Choroid plexus epithelial cell (primary cell): ENCODE measurements at regions not wholly inside any gene's neighbourhood (a gene's known extent, or its start where the extent isn't known, plus 50 kb on each side); places are given as distances from the start of the nearest gene placed in this dataset.

ENCODE experiments used
- DNase-seq: peaks from one replicate; pipeline ENCODE4 v3.0.0-alpha.2; 2010; ENCODE audit warnings: low read depth
- H3K4me3 ChIP-seq: 2 replicates; pipeline ENCODE4 v1.5.1; 2011; ENCODE audit warnings: low read depth, mild to moderate bottlenecking, control low read depth, low read length, moderate library complexity
- TF ChIP-seq, protein P1 (sequence below): conservative IDR thresholded peaks from 2 replicates; pipeline ENCODE4 v1.5.1; 2011; ENCODE audit warnings: low read depth, mild to moderate bottlenecking, control low read depth, inconsistent platforms, low read length, moderate library complexity

DNA sequence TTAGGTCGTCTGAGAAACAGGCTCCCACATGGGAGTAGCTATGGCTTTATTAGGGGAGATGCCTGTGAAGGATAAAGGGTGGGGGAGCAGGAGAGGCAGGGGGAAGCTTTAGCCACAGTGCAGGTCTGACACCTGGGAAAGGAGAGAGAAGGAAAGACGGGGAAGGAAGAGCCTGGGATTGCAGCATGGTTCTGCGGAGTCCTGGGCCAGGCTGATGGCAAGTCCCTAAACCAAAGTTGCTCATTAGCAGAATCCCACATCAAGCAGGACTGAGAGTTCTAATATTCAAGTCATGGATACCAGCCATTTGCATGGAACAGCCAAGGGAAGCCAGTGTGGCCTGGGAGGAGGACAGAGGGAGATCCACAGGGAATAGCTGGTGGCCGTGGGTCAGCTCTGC, 414.8 kb downstream of the RPS24 start:
- TF ChIP-seq, protein P1, sequence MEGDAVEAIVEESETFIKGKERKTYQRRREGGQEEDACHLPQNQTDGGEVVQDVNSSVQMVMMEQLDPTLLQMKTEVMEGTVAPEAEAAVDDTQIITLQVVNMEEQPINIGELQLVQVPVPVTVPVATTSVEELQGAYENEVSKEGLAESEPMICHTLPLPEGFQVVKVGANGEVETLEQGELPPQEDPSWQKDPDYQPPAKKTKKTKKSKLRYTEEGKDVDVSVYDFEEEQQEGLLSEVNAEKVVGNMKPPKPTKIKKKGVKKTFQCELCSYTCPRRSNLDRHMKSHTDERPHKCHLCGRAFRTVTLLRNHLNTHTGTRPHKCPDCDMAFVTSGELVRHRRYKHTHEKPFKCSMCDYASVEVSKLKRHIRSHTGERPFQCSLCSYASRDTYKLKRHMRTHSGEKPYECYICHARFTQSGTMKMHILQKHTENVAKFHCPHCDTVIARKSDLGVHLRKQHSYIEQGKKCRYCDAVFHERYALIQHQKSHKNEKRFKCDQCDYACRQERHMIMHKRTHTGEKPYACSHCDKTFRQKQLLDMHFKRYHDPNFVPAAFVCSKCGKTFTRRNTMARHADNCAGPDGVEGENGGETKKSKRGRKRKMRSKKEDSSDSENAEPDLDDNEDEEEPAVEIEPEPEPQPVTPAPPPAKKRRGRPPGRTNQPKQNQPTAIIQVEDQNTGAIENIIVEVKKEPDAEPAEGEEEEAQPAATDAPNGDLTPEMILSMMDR, result no peak
- no peak for DNase-seq
- H3K4me3 ChIP-seq, result no peak overlapping the region

DNA sequence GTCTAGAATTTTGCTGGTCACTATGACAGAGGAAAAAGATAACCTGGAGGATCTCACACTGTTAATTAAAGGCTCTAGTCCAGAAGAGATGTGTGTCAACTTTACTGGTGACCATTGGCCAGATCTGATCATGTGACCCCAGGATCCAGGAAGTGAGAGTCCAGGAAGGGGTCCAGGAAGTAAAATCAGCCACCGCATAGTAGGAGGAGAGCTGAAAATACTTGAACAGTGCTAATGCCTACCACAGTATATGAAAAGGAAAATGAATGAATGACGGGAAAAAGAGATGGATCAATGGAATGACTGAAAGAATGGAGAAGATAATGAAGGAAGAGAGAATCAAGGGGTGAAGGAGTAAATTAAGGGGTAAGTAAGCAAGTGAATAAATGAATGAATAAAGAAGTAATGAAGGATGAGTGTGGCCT, 415.3 kb downstream of the RPS24 start:
- no peak for DNase-seq
- no peak overlapping the region for H3K4me3 ChIP-seq
- TF ChIP-seq, protein P1, result no peak

DNA sequence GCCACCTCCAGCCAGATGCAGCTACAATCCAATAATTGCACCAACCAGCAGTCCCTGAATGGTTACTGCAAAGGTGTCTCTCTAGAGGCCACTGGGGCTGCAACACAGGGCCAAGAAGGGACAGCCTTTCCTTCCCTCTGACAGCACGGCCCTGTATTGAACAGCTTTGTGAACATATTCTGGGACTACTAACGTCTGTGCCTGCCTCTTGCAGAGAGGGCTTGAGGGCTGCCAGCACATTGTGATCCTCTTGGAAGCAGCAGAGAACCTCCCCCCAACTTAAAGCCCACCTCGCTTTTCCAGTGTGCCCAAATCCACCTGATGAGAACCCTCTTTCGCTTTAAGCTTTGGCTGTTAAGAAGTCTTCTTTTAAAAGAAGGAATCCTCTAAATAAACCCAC, 415.9 kb downstream of the RPS24 start:
- no peak overlapping the region for H3K4me3 ChIP-seq
- TF ChIP-seq, protein P1, result no peak
- DNase-seq, result no peak

DNA sequence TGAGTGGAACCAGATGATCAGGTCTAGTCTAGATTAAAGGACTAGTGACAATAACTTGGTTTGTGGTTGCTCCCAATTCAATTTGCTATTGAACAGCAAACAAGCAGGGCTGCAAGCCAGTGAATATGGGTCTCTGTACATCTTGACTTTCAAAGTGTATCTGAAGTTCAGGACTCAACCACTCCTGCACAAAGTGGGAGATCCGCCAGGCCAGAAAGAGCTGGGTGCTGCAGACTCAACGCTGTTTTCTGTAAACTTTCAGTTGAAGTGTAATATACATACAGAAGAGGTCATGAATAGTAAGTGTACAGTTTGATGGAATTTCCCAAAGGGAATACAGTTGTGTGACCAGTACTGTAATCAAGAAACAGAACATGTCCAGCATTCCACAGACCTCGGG, 416.6 kb downstream of the RPS24 start:
- no peak overlapping the region for H3K4me3 ChIP-seq
- TF ChIP-seq, protein P1, result no peak
- DNase-seq, result no peak

DNA sequence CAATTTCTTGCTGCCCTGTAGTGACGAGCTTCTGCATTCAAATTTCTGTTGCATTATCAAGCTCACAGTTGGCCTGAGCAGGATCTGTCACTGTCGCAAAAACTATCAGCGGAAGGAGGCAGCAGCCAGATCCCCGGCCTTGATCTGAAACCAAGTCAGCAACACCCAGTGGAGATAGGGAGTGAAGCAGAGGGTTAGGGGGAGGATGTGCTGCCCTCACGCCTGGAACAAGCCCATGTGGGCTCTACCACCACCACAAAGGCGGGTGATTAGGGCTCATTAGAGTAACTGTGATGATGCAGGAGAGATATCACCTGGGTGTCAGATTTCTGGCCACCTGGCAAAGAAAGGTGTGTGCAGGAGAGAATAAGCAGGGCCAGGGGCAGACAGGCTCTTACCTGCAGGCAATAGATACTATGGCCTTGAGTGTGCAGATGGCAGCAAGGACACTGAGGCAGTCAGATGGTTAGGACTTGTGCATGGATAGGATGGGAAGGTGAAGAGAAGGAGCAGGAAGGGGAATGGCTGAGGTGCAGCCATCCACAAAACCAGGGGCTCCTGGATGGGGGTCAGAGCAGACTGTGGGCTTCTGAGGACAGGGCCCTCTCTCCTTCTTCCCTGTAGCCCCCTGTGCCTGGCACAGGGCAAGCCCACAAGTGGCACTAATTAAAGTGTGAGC, 417.3 kb downstream of the RPS24 start:
- TF ChIP-seq, protein P1, result no peak
- no peak for DNase-seq
- no peak overlapping the region for H3K4me3 ChIP-seq

DNA sequence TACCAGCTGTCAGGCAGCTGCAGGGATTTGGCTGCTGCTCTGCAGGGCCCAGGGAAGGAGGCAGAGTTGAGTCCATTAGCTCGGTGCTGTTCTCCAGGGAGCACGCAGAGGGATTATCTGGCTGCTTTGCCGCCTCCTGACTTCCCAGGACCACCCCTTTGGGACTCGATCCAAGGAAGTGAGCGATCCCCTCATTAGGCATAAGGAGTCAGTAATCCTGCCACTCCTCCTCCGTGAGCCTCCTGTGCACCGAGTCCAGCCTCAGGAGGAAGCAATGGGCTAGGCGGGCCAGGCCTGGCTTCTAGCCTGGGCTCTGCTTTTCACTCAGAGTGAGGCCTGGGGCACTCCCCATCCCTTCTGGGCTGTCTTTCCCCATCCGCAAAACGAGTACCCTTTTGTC, 417.9 kb downstream of the RPS24 start:
- no peak overlapping the region for H3K4me3 ChIP-seq
- no peak for DNase-seq
- TF ChIP-seq, protein P1, result no peak

DNA sequence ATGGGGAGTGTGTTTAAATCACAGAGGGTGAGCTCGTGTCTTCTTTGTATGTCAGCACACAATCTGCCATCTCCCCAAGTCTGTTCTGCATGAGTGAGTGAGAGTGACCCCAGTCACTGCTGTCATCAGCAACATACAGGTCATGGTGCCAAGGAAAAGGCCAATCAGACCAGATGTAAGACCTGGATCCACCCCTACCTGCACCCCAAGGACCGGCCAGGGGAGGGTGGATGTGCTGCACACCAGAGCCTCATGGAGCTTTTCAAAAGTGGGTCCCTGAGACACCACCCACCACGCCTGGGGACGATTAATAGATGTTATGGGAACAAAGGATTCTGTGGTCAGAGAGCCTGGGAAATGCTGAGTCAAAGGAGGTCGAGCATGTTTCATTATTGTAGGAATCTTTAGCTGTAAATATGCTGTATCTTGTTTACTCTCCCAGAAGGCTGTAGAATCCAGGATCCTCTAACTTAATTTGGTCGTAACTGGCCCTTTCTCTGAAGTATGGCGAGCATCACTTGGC, 420.5 kb downstream of the RPS24 start:
- TF ChIP-seq, protein P1, result no peak
- DNase-seq, result no peak
- H3K4me3 ChIP-seq, result no peak overlapping the region
